Activated naive CD8-positive, alpha-beta T cell treated with anti-CD3 and anti-CD28 coated beads, Interleukin-2, amount 50 U/mL, for 24 hours (primary cell): ENCODE measurements at regions not wholly inside any gene's neighbourhood (a gene's known extent, or its start where the extent isn't known, plus 50 kb on each side); places are given as distances from the start of the nearest gene placed in this dataset.

Source experiments
- ATAC-seq: fragments of 150-1000 bp; cut with Tn5 transposase; one replicate; pipeline ENCODE4 v1.10.0; 2021
- DNase-seq: peaks from one replicate; pipeline ENCODE4 v3.0.0; 2021
- H3K27ac Mint-ChIP-seq: one replicate; pipeline ENCODE4 v1.8.0; 2021; ENCODE audit warnings: mild to moderate bottlenecking, mixed read lengths
- H3K27me3 Mint-ChIP-seq: one replicate; pipeline ENCODE4 v1.8.0; 2021; ENCODE audit warnings: mixed read lengths
- H3K36me3 Mint-ChIP-seq: one replicate; pipeline ENCODE4 v1.8.0; 2021; ENCODE audit warnings: low read depth, mixed read lengths
- H3K4me1 Mint-ChIP-seq: one replicate; pipeline ENCODE4 v1.8.0; 2021; ENCODE audit warnings: mixed read lengths
- H3K4me3 Mint-ChIP-seq: one replicate; pipeline ENCODE4 v1.8.0; 2021; ENCODE audit warnings: mild to moderate bottlenecking, moderate library complexity, mixed read lengths
- H3K9me3 Mint-ChIP-seq: one replicate; pipeline ENCODE4 v1.8.0; 2021; ENCODE audit warnings: mixed read lengths

GRCh38 chr11:25655636-25656035, 676.3 kb upstream of the ANO3 start:
- DNase-seq (no peak), ATAC-seq (no peak)
- peaks cover 12% of the 10 kb centered on the region for H3K9me3 Mint-ChIP-seq
- no peaks in the 10 kb centered on the region for H3K27me3 Mint-ChIP-seq
- no peak overlapping the region for H3K27ac Mint-ChIP-seq
- H3K4me1 Mint-ChIP-seq = no peaks in the 10 kb centered on the region
- H3K36me3 Mint-ChIP-seq = no peaks in the 10 kb centered on the region
- no peak overlapping the region for H3K4me3 Mint-ChIP-seq

DNA sequence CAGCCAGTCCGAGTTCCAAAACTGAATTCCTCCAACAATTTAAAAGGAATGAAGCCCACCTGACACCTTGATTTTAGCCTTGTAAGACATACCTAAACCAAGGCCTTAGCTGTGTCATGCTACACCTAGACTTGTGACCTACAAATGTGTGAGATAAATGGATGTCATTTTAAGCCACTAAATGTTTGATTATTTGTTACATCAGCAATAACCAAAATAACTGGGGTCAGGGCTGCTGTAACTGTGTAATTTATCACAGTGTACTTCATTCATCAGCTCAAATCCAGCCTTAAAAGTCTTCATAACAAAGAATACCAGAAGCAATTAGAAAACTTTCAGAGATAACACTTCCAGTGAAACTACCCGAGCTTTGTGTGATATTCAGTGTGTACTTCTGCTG, 673.0 kb upstream of the ANO3 start:
- Mint-ChIP-seq H3K9me3 (peaks cover 7% of the 10 kb centered on the region), H3K4me3 (no peak overlapping the region), H3K36me3 (no peaks in the 10 kb centered on the region), H3K27ac (no peak overlapping the region), H3K27me3 (no peaks in the 10 kb centered on the region), H3K4me1 (no peaks in the 10 kb centered on the region)
- ATAC-seq (no peak), DNase-seq (no peak)

DNA sequence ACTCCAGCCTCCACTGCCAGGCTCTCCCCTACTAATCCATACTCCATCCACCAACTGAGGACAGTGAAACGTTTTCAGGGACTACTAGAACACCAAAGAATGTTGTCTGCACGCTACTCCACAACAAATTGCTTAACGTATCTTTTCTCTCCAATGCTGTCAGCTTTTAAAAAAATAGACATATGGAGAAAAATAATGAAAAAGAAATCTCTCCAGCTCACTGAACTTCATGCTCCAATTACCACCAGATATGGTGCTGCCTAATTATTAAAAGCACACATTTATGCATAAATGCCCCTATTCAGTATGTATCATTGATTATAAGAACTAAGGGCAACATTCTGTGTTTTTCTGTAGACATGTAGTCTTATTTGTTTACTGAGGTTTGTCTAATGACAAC, 672.2 kb upstream of the ANO3 start:
- no peak overlapping the region for H3K27ac Mint-ChIP-seq
- H3K9me3 Mint-ChIP-seq = peaks cover 7% of the 10 kb centered on the region
- no peak overlapping the region for H3K4me3 Mint-ChIP-seq
- no peak for ATAC-seq
- H3K4me1 Mint-ChIP-seq = no peaks in the 10 kb centered on the region
- H3K27me3 Mint-ChIP-seq = no peaks in the 10 kb centered on the region
- H3K36me3 Mint-ChIP-seq = no peaks in the 10 kb centered on the region
- no peak for DNase-seq

DNA sequence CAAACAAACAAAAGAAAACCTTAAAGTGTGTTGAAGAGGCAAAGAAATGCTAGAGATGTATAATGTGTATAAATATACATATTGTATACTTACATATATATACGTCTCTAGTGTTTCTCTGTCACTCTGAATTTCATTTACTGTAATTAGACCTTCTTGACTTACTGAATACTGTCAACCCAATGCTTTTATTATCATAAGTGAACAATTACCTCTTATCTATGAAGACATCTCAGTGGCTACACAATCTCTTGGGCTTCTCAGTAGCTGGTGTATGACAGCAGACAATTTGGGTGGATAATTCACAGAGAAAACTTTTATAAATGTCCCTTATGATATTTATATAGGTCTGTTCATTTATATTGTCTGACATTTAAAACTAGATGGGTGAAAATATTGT, 664.1 kb upstream of the ANO3 start:
- Mint-ChIP-seq H3K36me3 (no peaks in the 10 kb centered on the region), H3K9me3 (peaks cover 8% of the 10 kb centered on the region), H3K4me3 (no peak overlapping the region), H3K27ac (no peak overlapping the region), H3K27me3 (no peaks in the 10 kb centered on the region), H3K4me1 (no peaks in the 10 kb centered on the region)
- DNase-seq (no peak), ATAC-seq (no peak)

GRCh38 chr11:25691959-25692358, 640.0 kb upstream of the ANO3 start:
- ATAC-seq (no peak), DNase-seq (no peak)

DNA sequence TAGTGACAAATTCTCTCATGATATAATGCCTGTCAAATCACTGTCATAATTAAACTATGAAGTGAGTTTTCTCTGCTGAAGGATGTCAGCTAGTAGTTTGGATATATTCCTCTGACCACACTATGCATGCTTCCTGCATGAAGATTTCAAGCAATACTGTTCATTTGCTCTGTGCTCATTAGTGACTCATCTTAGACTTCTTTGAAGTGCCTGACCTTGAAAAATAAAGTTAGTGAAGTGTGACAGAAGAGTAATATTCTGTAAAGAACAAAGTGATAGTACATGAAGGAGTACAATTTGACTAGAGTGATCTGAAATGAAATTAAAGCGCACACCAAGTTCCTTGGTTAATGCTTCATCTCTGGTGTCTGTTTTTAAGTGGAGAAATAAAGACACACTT, 629.5 kb upstream of the ANO3 start:
- Mint-ChIP-seq H3K9me3 (peaks cover under 1% of the 10 kb centered on the region), H3K4me3 (no peak overlapping the region), H3K4me1 (no peaks in the 10 kb centered on the region), H3K36me3 (no peaks in the 10 kb centered on the region), H3K27me3 (no peaks in the 10 kb centered on the region), H3K27ac (no peak overlapping the region)
- ATAC-seq (no peak), DNase-seq (no peak)

More at GRCh38 chr11:25691959-25692358, 640.0 kb upstream of the ANO3 start:
- Mint-ChIP-seq H3K27me3 (no peaks in the 10 kb centered on the region), H3K4me3 (no peak overlapping the region), H3K4me1 (no peaks in the 10 kb centered on the region), H3K27ac (no peak overlapping the region), H3K9me3 (peaks cover 21% of the 10 kb centered on the region), H3K36me3 (no peaks in the 10 kb centered on the region)

- no peak overlapping the region for H3K27ac Mint-ChIP-seq
- no peaks in the 10 kb centered on the region for H3K27me3 Mint-ChIP-seq
- no peaks in the 10 kb centered on the region for H3K4me1 Mint-ChIP-seq
Measured at GRCh38 chr11:25710975-25711374, 621.0 kb upstream of the ANO3 start.

DNA sequence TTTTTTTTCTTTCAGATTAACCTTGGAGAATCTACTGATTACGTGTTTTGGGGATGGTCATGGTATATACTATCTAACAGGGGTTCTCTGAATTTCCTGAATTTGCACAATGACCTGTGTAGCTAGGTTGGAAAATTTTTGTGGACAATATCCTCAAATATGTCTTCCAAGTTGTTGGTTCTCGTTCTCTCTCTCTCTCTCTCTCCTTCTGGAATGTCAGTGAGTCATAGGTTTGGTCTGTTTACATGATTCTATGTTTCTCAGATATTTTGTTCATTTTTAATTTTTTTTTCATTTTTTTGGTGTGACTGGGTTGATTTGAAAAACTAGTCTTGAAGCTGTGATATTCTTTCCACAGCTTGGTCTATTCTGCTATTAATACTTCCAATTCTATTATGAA, 604.0 kb upstream of the ANO3 start:
- DNase-seq = no peak
- peaks cover 4% of the 10 kb centered on the region for H3K9me3 Mint-ChIP-seq
- no peaks in the 10 kb centered on the region for H3K27me3 Mint-ChIP-seq
- H3K4me1 Mint-ChIP-seq = no peaks in the 10 kb centered on the region
- H3K36me3 Mint-ChIP-seq = no peaks in the 10 kb centered on the region
- ATAC-seq = no peak
- no peak overlapping the region for H3K27ac Mint-ChIP-seq
- no peak overlapping the region for H3K4me3 Mint-ChIP-seq

More at GRCh38 chr11:25710975-25711374, 621.0 kb upstream of the ANO3 start:
- peaks cover 13% of the 10 kb centered on the region for H3K9me3 Mint-ChIP-seq
- H3K4me3 Mint-ChIP-seq = no peak overlapping the region
- DNase-seq (no peak), ATAC-seq (no peak)
- no peaks in the 10 kb centered on the region for H3K36me3 Mint-ChIP-seq

- ATAC-seq (no peak), DNase-seq (no peak)
- H3K27ac Mint-ChIP-seq = no peak overlapping the region
- H3K27me3 Mint-ChIP-seq = no peaks in the 10 kb centered on the region
- no peaks in the 10 kb centered on the region for H3K9me3 Mint-ChIP-seq
- no peak overlapping the region for H3K4me3 Mint-ChIP-seq
- H3K4me1 Mint-ChIP-seq = no peaks in the 10 kb centered on the region
- H3K36me3 Mint-ChIP-seq = no peaks in the 10 kb centered on the region
Measured at GRCh38 chr11:25730230-25730629, 601.7 kb upstream of the ANO3 start.

DNA sequence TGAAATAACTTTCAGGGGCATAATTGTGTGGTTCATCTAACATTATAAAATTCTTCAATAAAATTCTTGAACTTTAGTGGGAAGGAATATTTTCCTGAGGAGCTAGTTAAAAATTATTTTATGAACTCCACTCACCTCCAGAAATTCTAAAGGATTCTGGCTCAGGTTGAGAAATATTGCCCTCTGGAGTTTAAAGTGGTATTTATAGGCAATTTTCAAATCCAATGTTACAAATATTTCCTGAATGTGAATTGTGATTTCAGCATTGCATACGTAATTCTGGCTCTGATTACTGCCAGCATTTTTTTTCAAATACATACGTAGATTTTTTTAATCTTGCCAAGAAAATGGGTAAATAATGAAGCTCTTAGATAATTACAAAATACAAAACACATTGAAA, 598.2 kb upstream of the ANO3 start:
- H3K9me3 Mint-ChIP-seq = no peaks in the 10 kb centered on the region
- H3K27ac Mint-ChIP-seq = no peak overlapping the region
- no peak for DNase-seq
- H3K4me3 Mint-ChIP-seq = no peak overlapping the region
- no peaks in the 10 kb centered on the region for H3K27me3 Mint-ChIP-seq
- no peak for ATAC-seq
- H3K4me1 Mint-ChIP-seq = no peaks in the 10 kb centered on the region
- H3K36me3 Mint-ChIP-seq = no peaks in the 10 kb centered on the region

DNA sequence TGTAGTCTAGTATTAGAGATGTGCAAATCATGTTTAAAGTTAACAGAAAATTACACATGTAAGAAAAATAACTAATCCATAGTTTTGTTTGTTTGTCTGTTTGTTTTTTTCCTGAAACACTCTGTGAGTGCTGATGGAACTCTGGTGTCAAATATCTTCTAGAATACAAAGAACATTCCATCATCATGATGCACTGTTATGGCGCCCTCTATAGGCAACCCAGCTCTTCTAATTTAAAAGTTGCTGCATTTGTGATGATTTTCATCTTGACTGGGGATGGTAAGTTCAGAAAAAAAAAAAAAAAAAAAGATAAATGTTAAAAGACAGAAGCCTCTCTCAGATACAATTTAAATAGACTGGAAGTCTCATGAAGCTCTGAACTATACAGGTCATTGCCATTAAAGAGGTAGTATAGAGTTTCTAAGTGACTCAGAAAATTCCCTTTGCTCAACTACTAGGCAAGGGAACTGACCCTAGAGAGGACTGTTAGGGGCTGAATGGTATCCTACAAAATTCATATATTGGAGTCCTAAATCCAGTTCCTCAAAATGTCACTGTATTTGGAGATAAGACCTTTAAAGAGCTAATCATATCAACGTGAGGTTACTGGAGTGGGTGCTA, 597.2 kb upstream of the ANO3 start:
- no peak for ATAC-seq
- no peaks in the 10 kb centered on the region for H3K4me1 Mint-ChIP-seq
- H3K36me3 Mint-ChIP-seq = no peaks in the 10 kb centered on the region
- H3K9me3 Mint-ChIP-seq = no peaks in the 10 kb centered on the region
- no peak overlapping the region for H3K27ac Mint-ChIP-seq
- H3K27me3 Mint-ChIP-seq = no peaks in the 10 kb centered on the region
- no peak overlapping the region for H3K4me3 Mint-ChIP-seq
- DNase-seq = no peak

DNA sequence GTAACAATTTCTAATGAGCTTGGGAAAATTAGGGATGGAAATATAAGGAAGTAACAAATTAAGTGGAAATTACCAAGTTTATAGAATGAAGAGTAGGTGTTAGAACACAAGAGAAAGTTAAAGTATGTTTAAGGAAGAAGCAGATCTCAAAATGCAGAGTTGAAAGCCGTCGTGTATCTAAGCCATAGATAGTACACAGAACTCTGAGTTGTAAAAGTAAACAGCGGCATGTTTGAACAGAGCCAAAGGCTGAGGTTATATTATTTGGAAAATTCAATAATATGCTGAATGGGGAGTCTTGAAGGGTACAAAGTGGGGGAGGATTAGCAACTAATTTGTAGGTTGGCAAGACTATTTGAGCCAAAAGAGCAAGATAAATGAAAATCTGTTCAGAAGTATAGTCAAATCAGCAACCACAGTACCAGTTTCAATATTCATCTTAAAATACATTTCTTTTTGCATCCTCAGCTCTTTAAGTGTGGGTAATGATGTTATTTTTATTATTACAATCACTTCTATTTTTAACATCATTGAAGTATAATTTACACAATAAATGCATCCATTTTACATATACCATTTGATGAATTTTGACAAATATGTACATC, 594.8 kb upstream of the ANO3 start:
- Mint-ChIP-seq H3K4me1 (no peaks in the 10 kb centered on the region), H3K27ac (no peak overlapping the region), H3K9me3 (peaks cover 8% of the 10 kb centered on the region), H3K36me3 (no peaks in the 10 kb centered on the region), H3K4me3 (no peak overlapping the region), H3K27me3 (no peaks in the 10 kb centered on the region)
- DNase-seq = no peak
- ATAC-seq = no peak

DNA sequence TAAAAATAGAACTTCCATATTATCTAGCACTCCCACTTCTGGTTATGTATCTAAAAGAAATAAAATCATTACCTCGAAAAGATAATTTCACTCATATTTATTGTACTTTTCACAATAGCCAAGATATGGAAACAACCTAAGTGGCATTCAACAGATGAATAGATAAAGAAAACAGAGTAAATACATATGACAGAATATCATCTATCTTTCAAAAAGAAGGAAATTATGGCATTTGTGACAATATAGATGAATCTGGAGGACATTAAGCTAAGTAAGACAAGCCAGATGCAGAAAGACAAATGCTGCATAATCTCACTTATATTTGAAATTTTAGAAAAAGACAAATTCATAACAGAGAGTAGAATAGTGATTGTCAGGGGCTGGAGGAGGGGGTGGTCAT, 590.0 kb upstream of the ANO3 start:
- Mint-ChIP-seq H3K36me3 (no peaks in the 10 kb centered on the region), H3K27ac (no peak overlapping the region), H3K9me3 (peaks cover 8% of the 10 kb centered on the region), H3K27me3 (no peaks in the 10 kb centered on the region), H3K4me1 (no peaks in the 10 kb centered on the region), H3K4me3 (no peak overlapping the region)
- ATAC-seq (no peak), DNase-seq (no peak)

DNA sequence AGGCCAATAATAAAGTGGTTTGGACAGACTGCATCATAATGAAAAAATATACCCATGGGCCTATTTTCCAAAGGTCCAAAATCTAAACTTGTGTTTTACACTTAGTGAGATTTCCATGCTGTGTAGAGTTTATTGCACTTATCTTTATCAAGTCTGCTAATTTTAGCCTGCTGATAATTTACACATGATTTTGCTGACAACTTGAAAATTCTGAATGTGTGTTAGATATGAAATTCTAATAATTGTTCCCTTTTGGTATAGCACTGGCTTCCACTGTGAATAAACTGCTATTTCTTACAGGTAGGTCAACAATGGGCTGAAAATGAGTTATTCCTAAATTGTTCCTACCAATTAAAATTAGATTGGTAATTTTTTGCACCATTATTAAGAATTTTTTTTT, 589.1 kb upstream of the ANO3 start:
- no peaks in the 10 kb centered on the region for H3K36me3 Mint-ChIP-seq
- no peaks in the 10 kb centered on the region for H3K4me1 Mint-ChIP-seq
- DNase-seq (no peak), ATAC-seq (no peak)
- H3K4me3 Mint-ChIP-seq = no peak overlapping the region
- H3K27ac Mint-ChIP-seq = no peak overlapping the region
- peaks cover 8% of the 10 kb centered on the region for H3K9me3 Mint-ChIP-seq
- H3K27me3 Mint-ChIP-seq = no peaks in the 10 kb centered on the region

- Mint-ChIP-seq H3K4me3 (no peak overlapping the region), H3K27me3 (no peaks in the 10 kb centered on the region), H3K36me3 (no peaks in the 10 kb centered on the region), H3K27ac (no peak overlapping the region), H3K9me3 (peaks cover 9% of the 10 kb centered on the region), H3K4me1 (no peaks in the 10 kb centered on the region)
- DNase-seq (no peak), ATAC-seq (no peak)
Measured at GRCh38 chr11:25755381-25755780, 576.5 kb upstream of the ANO3 start.
